ENCODE measurements at regions not wholly inside any gene's neighbourhood (a gene's known extent, or its start where the extent isn't known, plus 50 kb on each side); places are given as distances from the start of the nearest gene placed in this dataset.
"Not testable (repeated sequence)": the region's sequence is repeated elsewhere in the genome, so short reads cannot be mapped to it uniquely, and the experiment has no call there.

GRCh38 chr13:88395804-88396203, 724.6 kb downstream of the SLITRK5 start:
- DNase-seq (ENCODE audit: low read depth in 2 of 2) = no peak

DNA sequence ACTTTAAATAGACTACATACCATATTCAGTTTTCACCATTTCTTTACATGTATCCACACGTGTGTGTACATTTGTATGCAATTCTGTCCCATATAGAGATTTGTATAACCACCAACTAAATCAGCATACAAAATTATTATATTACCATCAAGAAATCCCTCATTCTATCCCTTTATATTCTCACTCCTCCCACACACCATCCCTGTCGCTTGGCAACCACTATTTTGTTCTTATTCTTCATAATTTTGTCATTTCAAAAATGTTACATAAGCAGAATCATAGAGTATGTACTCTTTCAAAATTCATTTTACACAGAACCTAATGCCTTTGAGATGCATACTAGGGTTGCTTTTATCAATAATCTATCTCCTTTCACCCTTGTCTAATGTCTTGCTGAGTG, 740.5 kb downstream of the SLITRK5 start:
- no peak for DNase-seq (ENCODE audit: low read depth in 2 of 2)

GRCh38 chr13:88417801-88418200, 746.6 kb downstream of the SLITRK5 start:
- no peak for DNase-seq (ENCODE audit: low read depth in 2 of 2)

DNA sequence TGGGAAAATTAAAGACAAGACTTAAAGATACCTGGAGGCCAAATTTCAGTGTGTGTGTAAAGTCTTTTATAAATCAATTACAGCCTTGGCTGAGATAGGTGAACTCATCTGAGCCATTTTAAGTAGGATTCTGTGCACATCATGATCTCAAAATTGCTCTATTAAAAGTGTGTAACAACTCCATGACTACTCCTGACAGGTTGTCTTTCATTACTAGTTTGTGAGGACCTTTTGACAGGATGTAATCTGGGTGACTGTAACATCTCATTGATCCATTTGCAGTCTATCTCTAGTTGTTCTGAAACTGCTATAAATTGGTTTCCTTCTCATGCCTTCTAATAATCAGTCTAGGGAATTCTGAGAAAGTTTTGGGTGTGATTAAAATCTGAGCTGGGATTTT, 753.3 kb downstream of the SLITRK5 start:
- DNase-seq (ENCODE audit: low read depth in 2 of 2) = no peak

DNA sequence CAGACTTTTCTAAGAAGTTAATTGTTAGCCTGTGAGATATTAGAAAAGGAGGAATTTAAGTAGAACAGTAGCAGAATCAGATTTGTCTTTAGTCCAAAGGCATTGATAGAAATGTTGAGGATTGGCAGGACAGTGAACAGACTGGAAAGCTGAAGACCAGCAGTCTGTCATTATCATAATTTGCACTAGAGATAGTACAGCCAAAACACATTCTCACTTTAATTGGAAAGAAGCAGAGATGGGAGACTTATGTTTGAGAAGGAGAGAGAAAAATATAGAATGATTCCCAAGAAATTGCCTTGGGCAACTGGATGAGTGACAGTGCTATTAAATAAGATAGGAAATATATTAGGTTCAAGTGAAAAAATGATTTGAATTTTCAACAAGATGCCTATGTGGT, 755.5 kb downstream of the SLITRK5 start:
- no peak for DNase-seq (ENCODE audit: low read depth in 2 of 2)

- no peak for DNase-seq (ENCODE audit: low read depth in 2 of 2)
Observed at GRCh38 chr13:88429862-88430261, 758.7 kb downstream of the SLITRK5 start.

DNA sequence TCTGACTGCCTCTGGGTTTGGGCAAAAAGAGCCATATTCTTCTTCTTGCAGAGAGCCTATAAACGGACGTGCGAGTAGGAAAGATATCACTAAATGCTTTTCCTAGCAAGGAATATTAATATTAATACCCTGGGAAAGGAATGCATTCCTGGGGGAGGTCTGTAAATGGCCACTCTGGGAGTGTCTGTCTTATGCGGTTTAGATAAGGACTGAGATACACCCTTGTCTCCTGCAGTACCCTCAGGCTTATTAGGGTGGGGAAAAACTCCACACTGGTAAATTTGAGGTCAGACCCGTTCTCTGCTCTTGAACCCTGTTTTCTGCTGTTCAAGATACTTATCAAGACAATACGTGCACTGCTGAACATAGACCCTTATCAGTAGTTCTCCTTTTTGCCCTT, 763.8 kb downstream of the SLITRK5 start:
- DNase-seq (ENCODE audit: low read depth in 2 of 2) = no peak

GRCh38 chr13:88436974-88437373, 765.8 kb downstream of the SLITRK5 start:
- no peak for DNase-seq (ENCODE audit: low read depth in 2 of 2)

GRCh38 chr13:88450515-88450914, 779.3 kb downstream of the SLITRK5 start:
- DNase-seq (ENCODE audit: low read depth in 2 of 2) = no peak

DNA sequence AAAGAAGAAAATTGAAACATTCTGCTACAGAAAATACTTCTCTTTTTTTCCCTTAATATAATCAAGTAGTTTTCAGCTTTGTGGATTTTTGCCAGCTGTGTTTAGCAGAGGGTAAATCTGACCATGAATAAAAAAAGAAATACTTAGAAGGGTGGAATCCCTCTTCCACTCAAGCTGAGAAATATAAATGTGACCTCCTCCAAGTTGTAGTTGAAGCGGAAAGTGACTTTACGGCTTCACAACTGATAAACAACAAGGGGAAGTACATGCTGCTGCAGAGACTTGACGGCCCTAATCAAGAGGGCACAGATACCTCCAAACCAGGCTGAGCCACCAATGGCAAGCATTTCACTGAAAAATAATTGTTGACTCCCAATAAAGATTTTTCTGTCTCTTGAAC, 785.0 kb downstream of the SLITRK5 start:
- no peak for DNase-seq (ENCODE audit: low read depth in 2 of 2)

GRCh38 chr13:88459331-88459730, 788.2 kb downstream of the SLITRK5 start:
- no peak for DNase-seq (ENCODE audit: low read depth in 2 of 2)

- no peak for DNase-seq (ENCODE audit: low read depth in 2 of 2)
Observed at GRCh38 chr13:88461272-88462009, 790.3 kb downstream of the SLITRK5 start.

DNA sequence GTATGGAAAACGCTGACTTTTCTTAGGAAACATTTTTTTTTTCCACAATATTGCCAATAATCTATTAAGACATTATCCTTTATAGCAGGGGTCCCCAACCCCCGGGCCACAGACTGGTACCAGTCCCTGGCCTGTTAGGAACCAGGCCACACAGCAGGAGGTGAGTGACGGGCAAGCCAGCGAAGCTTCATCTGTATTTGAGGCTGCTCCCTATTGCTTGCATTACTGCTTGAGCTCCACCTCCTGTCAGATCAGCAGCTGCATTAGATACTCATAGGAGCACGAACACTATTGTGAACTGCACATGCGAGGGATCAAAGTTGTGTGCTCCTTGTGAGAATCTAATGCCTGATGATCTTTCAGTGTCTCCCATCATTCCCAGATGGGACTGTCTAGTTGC, 793.7 kb downstream of the SLITRK5 start:
- DNase-seq (ENCODE audit: low read depth in 2 of 2) = no peak

DNA sequence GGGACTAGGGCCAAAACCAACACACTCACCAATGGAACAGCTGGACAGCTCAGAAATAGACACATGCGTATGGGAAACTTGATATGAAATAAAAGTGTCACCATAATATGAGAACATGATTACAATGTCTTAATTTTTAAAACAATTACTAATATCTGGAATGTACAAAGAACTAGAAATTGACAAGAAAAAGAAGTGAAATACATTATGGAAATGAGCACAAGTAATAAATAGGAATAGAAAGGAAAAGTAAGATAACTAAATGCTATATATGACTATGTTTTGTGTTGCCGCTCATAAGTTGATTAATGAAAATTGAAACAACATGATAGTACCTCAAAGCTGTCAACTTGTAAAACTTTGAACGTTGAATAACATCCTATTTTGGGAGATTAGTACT, 801.1 kb downstream of the SLITRK5 start:
- no peak for DNase-seq (ENCODE audit: low read depth in 2 of 2)

DNA sequence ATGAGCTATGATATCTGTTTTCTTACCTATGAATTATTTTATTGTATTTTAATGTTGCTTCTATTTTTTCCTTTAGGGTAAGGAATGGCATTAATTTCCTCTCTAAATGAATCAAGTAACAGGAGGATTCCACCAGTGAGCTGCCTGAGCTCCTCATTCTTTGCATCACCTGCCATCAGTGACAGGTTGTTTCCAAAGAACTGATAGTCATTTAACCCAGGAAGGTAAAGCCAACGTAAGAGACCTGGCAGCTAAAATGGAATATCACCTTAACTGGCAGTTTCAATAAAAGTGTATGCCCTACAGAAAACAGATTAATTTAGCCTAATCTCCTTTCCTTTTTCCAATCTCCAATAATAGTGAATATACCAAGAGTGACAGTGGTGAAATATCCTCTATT, 812.0 kb downstream of the SLITRK5 start:
- DNase-seq (ENCODE audit: low read depth in 2 of 2) = no peak

GRCh38 chr13:88507909-88508308, 836.7 kb downstream of the SLITRK5 start:
- DNase-seq (ENCODE audit: low read depth in 2 of 2) = no peak

DNA sequence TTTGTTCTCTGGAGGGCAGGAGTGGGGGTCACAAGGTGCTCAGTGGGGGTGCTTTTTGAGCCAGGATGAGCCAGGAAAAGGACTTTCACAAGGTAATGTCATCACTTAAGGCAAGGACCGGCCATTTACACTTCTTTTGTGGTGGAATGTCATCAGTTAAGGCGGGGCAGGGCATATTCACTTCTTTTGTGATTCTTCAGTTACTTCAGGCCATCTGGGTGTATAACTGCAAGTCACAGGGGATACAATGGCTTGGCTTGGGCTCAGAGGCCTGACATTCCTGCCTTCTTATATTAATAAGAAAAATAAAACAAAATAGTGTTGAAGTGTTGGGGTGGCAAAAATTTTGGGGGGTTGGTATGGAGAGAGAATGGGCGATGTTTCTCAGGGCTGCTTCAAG, 841.8 kb downstream of the SLITRK5 start:
- not testable (repeated sequence) for DNase-seq (ENCODE audit: low read depth in 2 of 2)

DNA sequence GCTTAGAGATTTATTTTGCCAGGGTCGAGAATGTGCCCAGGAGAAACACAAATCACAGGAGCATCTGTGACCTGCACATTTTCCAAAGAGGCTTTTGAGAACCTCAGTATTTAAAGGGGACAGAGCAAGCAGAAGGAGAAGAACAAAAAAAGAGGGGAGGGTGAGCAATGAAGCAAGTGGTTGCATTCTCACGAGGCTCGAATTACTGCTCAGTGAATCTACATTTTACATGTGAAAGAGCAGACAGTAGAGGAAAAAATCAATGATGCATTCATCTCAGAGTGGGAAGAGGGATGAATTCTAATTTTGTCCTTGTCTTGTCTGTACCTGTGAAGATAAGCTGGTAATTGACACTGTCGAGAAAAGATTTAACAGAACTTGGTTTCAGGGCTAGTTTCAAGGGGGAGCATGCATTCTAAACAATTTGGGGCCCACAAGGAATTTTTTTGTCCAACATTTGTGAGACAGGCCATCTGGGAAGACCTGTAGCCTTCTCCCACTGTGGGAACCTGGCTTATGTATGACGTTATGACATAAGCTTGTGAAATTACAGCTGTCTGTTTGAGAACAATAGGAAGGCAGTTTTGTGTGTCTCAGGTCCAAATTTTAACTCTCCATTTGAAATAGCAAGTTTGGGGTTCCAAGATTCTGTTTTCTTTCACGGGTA, 855.1 kb downstream of the SLITRK5 start:
- no peak for DNase-seq (ENCODE audit: low read depth in 2 of 2)

- no peak for DNase-seq (ENCODE audit: low read depth in 2 of 2)
Observed at GRCh38 chr13:88526853-88527215, 855.7 kb downstream of the SLITRK5 start.

- no peak for DNase-seq (ENCODE audit: low read depth in 2 of 2)
Observed at GRCh38 chr13:88541994-88542393, 870.8 kb downstream of the SLITRK5 start.

DNA sequence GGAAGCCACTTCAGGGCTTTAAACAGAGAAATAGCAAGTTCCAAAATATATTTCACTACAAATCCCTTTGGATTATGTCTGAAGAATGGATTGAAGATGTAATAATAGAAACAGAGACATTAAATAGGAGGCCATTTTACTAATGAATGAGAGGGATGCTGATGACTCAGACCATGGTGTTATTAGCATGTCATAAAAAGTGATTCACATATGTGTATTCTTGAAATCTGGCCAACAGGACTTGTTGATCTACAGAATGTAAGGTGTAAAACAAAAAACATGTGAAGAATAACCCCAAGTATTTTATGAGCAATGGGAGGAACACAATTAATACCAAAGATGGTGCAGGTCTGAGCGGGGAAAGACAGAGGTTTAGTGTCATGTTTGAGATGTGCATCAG, 873.7 kb downstream of the SLITRK5 start:
- DNase-seq (ENCODE audit: low read depth in 2 of 2) = no peak

DNA sequence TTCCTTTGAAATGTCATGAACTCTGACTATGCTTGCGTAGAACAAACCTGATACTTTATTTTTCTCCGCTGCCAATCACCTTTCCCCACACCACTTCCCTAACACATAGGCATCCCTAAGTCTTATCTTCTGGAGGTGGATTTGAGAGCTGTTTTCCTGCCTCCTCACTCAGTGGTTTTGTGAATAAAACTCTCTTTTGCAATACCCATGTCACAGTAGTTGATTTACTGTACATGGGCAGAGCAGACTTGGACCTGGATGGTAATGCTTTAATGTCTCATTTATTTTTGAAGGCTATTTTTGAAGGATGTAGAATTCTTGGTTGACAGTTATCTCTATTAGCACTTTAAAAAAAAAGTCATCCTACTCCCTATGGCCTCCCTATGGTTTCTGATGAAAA, 881.8 kb downstream of the SLITRK5 start:
- DNase-seq (ENCODE audit: low read depth in 2 of 2) = no peak

GRCh38 chr13:88565566-88565965, 894.4 kb downstream of the SLITRK5 start:
- no peak for DNase-seq (ENCODE audit: low read depth in 2 of 2)

GRCh38 chr13:88585861-88586260, 914.7 kb downstream of the SLITRK5 start:
- no peak for DNase-seq (ENCODE audit: low read depth in 2 of 2)
